ENCODE measurements at regions not wholly inside any gene's neighbourhood (a gene's known extent, or its start where the extent isn't known, plus 50 kb on each side); places are given as distances from the start of the nearest gene placed in this dataset.
"Not testable (repeated sequence)": the region's sequence is repeated elsewhere in the genome, so short reads cannot be mapped to it uniquely, and the experiment has no call there.

DNA sequence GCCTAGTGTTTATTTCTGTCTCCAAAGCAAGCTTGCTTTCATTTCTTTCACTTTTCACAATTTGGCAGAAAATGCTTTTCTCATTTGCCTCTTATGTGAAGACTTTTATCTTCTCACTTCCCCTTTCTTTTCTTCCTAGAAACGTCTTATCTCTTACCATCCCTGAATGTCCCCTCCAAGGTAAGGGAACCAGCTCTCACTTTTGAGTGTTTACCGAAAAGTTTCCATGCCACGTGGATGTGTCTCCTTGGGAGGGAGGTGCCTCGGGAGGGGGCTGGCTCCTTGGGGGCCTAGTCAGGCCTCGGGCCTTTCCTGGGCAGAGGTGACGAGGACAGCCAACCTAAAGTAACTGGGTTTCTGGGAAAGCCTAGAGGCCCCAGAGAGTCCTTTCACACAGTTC, 127.4 kb downstream of the CD24 start:
- no peak for DNase-seq

DNA sequence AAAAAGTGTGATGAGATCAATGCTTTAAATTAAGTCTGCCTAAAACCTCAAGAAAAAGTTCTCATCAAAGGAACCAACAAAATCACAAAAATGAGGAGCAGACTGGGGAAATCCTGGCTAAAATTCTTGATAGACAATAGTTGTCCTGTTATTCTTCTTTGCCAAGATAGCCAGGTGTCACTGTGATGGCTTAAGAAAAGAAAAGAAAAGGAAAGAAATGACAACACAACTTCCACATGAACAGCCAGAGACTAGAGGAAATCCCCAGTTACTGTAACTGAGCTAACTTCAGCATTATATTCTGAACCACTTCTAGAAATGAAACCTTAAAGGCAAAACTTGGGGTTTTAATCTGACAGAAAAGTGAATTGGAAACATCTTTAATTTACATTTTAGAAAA, 129.6 kb downstream of the CD24 start:
- no peak for DNase-seq

DNA sequence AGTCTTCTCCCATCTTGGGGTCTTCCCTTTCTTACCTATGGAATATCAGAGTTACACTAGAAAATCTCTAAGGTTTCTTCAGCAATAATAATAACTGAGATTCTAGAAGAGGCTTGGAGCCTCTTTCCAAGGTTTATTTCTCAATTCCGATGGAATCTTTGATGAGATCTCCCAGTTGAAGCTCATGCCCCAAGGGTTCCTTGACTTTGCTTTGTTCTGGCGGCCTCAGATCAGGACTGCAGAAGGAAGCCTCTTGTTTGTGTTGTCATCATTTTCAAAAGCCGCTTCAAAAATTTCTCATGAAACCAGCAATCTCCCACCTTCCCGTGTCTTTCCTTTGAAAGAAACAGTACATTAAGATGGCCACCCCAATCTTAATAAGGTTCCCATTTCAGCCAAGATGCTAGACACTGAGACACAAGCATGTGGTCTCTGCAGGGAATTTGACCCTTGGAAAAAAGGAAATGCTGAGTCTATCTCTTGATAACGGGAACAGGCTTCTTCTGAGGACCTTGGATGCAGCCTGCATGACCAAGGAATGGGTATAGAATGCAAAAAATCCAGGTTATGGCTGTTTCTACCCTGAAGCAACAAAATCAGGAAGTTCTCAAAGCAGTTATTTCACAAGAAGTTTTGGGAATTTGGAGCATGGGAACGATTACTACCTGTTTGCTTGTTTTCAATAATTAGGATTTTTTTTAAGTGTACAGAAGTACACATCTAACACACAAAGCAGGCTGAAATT, 141.6 kb downstream of the CD24 start:
- DNase-seq: no peak

DNA sequence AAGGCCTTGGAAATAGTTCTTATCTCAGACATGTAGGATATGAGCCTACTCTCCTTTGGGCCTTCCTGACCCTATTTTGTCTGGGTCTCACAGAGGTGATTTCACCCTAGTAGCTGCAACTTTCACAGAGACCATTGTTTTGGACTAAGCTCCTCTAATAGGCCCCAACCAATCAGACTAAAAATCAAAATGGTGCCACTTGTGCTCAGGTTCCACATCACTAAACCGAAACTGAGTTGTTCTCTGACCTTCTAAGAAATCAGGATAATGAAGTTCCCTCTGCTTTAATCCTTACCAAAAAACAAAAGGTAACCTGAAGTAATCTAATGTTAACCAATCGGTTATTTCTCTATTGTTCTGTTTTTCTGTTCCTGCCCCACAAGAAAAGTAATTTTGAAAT, 143.6 kb downstream of the CD24 start:
- no peak for DNase-seq

DNA sequence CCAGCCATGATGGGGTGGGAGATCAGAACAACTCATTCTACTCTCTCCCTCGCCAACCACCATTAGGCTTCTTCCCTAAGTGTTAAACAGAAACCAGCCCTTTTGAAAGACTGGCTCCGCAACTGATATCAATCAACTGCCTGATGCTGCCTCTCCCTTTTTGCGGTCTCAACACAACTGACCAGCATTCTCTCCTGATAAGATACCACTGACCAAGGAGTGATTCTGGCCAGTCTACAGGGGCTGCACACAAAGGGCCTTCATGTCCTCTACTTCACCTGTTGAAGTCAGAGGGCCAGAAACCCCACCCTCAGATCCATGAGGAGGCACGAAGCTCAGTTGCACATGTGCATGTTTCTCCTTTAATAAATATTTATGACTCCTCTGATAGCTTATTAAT, 145.1 kb downstream of the CD24 start:
- DNase-seq: no peak

DNA sequence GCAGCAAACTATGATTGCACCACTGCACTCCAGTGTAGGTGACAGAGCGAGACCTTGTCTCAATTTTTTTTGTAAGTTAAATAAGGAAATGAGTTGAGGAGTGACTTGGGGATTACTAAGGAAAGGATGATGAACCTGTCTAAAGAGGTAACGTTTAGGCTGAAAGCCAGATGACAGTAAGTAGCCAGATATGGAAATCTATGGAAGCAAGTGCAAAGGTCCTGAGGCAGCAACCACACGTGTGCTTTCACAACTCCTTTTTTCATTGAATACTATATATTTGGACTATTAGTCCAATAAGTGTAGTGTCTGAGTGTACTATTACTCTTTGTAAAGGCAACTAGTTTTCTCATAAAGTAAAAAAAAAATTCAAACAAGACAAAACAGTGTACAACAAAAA, 147.4 kb downstream of the CD24 start:
- DNase-seq: no peak

DNA sequence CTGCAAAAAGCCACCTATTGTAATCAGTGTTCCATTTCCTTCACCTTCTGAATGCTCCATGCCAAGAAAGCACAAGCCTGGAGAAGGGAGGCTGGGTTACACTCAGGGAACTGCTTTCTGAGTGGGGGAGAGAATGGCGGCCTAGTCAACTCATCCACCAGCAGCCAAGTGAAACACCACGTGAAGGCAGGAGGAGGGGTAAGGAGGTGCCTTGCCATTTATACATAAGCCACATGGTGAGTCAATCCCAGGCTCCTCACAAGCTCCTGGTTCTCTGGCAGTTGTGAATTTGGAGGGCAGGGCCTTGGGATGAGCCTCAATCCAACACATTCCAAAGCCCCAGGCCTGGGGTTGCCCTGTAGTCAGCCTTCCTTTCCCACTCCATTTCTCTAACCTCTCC, 149.4 kb downstream of the CD24 start:
- DNase-seq: no peak

DNA sequence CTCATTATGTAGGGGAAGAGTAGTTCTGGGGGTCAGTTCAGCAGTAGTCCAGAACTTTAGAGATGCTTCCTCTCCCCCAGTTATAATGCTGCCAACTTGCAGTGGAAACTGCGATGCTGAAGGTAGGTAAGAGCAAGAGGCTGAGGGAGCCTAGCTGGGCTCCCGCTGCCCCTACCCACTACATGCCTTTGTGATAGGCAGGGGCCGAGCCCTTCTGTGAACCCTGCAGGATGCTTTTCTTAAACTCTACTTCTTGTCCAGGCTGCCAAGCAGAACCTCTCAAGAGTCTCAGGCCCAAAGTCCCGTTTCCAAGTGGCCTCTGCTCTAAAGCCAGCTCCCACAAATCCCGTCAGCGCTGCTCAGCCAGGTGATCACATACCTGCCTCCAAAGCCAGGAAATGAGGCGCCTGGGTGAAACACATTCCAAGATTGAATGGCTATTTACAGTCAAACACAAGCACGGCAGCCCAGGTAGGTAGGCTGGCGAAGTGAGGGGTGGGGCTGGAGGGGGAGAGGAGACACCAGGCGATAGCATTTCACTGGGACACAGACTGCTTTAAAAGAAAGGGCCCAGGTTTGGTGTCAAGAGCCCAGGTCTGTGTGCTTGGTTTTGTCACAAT, 150.7 kb downstream of the CD24 start:
- DNase-seq: peak; percentile 47

DNA sequence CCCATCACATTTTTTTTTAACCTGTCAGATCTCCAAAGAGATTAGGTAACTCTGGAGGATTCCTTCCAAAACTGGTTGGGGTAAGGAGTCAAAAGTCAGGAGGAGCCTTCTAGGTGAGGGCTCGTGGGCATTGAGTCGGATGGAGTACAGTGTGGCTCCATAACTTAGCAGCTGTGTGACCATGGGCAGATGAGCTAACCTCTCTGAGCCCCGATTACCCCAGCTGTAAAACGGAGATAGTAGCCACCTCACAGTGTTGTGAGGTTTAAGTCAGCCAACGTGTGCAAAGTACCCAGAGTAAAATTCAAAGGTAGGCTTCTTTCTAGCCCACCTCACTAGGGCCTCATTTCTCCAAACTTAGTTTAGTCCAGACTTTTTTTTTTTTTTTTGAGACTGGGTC, 151.5 kb downstream of the CD24 start:
- no peak for DNase-seq

DNA sequence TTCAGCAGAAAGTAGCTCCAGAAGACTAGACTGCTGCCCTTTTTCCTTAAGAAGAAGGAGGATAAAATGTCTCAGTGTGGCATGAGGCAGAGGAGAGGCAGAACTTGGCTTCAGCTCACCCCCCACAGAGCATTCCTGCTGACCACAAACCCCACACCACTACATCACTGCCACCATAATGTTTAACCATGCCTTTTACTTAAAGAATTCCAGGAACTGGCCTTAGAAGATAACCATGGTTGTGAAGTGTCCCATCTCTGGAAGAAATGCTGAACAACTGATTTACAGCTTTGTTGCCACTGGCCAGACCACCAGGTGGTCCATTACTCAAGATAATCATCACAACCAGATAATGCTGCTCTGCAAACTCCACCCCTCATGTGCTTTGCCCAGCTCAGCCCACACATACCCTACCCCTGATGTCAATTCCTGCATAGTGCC, 154.1 kb downstream of the CD24 start:
- no peak for DNase-seq

DNA sequence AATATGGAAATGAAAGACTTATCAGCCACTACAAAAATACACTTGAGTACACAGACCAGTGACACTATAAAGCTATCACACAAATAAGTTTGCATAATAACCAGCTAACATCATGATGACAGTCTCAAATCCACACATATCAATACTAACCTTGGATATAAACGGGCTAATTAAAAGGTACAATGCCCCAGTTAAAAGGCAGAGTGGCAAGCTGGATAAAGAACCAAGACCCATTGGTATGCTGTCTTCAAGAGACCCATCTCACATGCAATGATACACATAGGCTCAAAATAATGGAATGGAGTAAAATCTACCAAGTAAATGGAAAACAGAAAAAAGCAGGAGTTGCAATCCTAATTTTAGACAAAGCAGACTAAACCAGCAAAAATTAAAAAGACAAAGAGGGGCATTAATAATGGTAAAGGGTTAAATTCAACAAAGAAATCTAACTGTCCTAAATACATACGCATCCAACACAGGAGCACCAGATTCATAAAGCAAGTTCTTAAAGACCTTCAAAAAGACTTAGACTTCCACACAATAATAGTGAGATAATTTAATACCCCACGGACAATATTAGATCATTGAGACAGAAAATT, 163.3 kb downstream of the CD24 start:
- DNase-seq: no peak

DNA sequence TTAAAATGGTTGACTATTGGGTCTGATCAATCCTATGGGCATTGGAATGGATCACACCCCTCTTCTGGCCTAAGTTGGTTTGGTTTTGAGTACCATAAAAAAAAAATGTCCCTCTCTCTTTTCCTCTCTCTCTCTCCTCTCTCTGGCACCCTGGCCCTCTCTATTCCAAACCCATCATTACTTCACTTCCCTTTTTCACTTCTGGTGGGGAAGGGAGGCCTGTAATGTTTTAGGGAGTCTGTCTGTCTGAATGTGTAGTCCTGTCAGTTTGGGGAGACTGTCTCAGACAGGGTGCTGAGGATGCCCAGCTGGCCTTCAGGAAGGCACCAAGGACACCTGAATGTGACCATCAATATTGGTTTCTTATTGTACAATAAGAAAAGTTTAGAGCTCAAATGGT, 165.8 kb downstream of the CD24 start:
- no peak for DNase-seq

DNA sequence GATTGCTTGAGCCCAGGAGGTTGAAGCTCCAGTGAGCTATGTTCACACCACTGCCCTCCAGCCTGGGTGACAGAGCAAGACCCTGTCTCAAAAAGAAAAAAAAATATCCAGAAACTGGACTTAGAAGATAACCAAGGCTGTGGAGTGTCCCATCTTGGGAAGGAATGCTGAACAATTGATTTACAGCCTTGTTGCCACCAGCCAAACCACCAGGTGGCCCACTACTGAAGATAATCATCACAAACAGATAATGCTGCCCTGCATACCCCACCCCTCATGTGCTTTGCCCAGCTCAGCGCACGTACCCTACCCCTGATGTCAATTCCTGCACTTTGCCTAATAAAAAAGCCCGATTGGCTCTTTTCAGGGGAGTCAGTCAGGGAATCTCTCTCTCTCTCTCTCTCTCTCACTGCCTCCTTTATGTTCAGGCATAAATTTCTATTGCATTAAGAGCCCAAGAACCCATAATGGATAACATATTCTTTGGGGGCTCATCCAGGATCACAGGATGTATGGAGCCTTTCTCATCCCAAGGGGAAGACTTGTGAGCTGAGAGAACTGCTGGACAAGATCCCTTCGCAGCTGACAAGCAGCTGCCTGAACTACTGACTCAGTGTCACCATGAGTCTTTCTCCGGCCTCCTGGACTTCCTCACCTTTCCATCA, 166.4 kb downstream of the CD24 start:
- DNase-seq: no peak

DNA sequence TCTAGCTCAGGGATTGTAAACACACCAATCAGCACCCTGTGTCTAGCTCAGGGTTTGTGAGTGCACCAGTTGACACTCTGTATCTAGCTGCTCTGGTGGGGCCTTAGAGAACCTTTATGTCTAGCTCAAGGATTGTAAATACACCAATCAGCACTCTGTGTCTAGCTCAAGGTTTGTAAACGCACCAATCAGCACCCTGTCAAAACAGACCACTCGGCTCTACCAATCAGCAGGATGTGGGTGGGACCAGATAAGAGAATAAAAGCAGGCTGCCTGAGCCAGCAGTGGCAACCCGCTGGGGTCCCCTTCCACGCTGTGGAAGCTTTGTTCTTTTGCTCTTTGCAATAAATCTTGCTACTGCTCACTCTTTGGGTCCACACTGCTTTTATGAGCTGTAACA, 168.3 kb downstream of the CD24 start:
- not testable (repeated sequence) for DNase-seq

DNA sequence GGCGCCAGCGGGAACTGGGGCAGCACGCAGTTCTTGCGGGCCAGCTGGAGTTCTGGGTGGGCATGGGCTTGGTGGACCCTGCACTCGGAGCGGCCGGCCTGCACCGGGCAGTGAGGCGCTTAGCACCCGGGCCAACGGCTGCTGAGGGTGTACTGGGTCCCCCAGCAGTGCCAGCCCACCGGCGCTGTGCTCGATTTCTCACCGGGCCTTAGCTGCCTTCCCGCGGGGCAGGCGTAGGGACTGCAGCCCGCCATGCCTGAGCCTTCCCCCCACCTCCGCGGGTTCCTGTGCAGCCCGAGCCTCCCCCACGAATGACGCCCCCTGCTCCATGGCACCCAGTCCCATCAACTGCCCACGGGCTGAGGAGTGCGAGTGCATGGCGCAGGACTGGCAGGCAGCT, 168.8 kb downstream of the CD24 start:
- DNase-seq: no peak

DNA sequence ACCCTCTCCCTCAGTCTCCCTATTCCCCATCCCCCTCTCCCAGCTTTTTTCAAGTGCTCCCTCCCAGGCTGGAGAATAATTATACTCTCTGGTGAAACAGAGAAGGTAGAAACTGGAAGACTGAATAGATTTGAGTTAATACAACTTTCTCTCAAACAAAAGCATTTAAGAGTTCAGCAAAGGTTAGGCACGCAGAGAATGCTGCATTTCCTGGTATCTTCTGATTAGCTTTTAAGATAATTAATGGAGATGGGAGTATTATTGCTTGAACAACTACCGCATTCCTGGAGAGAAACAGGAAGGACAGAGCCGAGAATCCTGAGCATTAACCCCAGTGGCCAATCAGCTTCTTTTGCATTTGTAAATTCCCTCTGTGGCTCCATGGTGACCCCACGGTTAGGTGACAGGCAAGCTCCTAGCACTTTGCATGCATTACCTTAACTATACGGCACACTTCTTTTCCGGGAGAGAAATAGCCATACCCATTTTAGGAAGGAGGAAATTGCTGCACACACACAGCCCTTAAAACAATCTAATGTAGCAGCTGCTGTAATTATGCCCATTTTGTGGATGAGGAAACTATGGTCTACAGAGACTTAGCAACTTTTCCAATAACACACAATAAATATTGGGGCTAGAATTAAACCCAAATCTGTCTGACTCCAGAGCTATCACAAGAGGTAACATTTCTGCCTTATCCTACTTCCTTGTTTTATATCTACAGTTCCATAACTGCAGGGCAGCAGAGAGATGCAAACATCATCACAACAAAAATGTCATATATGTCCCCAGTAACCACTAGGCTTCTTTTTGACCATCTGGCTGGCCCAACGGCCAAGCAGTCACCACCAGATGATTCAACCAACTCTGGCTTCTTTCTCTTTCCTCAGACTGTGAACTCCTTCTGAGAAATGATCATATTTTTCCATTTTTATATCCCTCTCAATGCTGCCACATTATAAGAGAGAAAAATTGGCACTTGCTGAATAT, 169.9 kb downstream of the CD24 start:
- DNase-seq: no peak

DNA sequence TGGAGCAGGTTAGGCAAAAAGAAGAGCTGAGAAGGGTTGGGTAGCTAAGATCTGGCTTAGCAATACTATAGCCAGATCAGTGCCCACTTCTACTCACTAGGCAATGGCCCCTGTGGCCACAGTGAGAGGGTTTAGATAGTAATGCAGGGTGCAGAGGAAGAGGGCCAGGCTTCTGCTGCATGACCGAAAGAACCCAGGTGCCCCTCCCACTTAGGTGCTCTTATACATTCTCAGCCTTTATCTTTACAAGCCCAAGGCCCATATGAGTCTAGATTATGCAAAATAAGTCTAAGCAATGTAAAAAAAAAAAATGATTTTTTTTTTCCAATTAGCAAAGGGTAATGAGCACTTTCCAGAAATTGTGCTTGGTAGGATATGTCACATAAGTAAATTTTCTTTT, 171.3 kb downstream of the CD24 start:
- DNase-seq: no peak

DNA sequence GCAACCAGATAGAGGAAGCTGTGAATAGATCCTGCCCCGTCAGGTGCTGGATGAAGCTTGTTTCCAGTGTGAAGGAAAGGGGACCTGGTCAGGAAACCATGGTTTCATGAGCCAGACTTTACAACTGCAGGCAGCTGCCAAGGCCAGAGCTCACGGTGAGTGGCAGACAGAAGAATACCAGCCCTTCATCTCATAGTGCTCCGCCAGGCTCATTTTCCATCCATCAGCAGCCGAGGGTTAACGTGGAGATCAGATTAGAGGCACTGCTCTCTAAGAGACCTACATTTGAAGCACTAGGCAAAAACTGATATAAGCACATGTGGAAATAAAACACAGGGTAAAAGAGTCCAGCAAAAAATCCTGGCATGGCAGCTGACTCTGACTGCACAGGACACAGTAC, 172.4 kb downstream of the CD24 start:
- no peak for DNase-seq

DNA sequence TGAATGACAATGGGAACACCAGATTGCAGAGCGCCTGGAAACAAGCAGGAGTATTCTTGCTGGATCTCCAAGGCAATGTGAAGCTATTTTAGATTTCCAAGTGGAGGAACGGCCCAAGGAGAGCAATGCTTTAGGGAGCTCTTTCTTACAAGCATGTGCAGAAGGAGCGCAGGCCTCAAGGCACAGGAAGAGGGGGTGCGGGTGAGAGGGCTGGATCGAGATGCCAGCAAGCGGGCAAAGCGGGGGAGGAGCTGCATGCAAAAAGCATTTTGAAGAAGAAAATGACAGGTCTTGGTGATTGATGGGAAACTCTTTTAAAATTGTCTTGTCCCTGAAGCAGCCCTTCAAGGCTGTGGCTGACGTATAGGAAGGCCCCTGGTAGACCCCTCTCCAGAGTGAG, 171.9 kb downstream of the QRSL1 start:
- no peak for DNase-seq

DNA sequence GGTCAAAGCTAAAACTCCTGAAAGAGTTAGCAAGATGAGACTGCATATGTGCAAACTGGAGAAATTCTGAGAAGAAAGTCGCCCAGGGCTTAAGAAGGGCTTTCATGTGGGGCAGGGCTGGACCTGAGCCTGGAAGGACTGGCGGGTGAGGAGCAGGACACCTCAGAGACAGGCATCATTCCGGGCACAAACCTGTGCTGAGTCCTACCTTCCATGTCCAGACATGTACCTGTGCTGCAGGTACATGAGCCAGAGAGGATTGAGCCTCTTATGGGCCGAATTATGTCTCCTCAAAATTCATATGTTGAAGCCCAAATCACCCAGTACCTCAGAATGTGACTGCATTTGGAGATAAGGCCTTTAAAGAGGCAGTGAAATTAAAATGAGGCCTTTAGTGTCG, 171.0 kb downstream of the QRSL1 start:
- DNase-seq: no peak

DNA sequence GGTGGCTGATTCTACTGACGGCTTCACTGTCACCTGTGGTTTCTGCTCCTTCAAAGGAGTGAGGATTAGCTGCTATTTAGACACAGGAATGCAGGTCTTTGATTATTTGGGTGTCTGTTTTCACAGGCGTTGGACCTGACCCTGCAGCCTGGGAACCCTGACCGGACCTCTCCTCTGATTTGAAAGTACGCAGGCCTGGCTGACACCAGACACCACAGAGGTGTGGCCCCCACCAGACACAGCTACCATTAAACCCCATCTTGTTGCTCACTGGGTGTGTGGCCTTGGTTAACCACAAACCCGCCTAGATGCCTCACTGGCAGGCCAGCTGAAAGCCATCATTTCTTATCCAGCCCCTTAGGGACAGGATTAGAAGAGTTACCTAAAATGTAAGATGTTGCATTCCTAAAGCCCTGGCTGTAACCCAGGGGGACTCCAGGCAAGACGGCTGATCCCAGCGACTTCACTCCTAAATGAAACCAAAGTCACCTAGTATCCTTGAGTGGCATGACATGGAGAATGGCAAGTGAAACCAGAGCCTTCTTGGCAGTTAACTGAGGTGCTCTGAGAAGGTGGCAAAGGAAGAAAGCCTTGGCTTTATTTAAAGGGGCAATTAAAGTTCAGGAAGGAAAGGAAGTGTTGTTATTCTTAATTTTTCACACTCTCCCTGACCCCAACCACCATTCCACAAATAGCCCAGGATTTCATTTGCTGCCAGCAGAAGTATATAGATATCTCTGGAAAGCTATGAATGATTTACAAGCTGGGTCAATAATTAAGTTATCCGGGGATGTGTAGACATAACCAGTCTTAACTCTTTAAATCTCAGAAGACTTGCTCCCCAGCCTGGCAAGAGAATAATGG, 169.9 kb downstream of the QRSL1 start:
- DNase-seq: no peak

DNA sequence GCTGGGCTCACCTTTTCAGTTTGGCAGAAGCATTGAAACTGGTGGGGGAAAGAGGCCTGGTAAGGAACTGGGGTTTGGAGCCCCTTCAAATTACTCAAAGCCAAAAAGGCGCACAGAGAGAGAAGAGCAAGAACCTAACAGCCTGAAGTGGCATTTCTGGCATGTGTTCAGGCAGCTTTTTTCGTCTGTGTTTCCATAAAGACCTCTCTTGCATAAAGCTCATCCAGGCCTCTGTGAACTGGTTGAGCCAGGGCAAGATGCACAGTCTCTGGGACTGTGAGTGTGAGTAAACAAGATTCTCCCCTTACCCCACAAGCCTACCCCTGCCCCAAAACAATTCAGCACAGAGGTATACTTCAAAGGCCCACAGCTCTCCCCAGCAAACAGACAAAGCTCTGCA, 167.8 kb downstream of the QRSL1 start:
- no peak for DNase-seq
